ENCODE measurements at regions not wholly inside any gene's neighbourhood (a gene's known extent, or its start where the extent isn't known, plus 50 kb on each side); places are given as distances from the start of the nearest gene placed in this dataset.
"Not testable (repeated sequence)": the region's sequence is repeated elsewhere in the genome, so short reads cannot be mapped to it uniquely, and the experiment has no call there.

GRCh38 chr5:148880197-148880596 is 53.8 kb downstream of the ADRB2 start:
- H3K9me3 ChIP-seq: no peaks in the 10 kb centered on the region
- DNase-seq (no peak), ATAC-seq (no peak)
- TF ChIP-seq CTCF (IDR thresholded peaks at IDR 0.05): no peak
- intact Hi-C loops (cut with DNase I, micrococcal nuclease): no loop called here
- H3K4me3 ChIP-seq: no peak overlapping the region
- H3K36me3 ChIP-seq (ENCODE audit: low read depth): no peaks in the 10 kb centered on the region
- H3K4me1 ChIP-seq (ENCODE audit: low read depth): no peaks in the 10 kb centered on the region

GRCh38 chr5:148880696-148881095 is 54.3 kb downstream of the ADRB2 start:
- Histone ChIP-seq H3K4me3 (no peak overlapping the region), H3K36me3 (ENCODE audit: low read depth) (no peaks in the 10 kb centered on the region), H3K4me1 (ENCODE audit: low read depth) (no peaks in the 10 kb centered on the region), H3K9me3 (no peaks in the 10 kb centered on the region)
- DNase-seq (no peak), ATAC-seq (no peak)
- intact Hi-C loops (cut with DNase I, micrococcal nuclease): no loop called here
- no peak for TF ChIP-seq CTCF (IDR thresholded peaks at IDR 0.05)

GRCh38 chr5:148882332-148882731 is 55.9 kb downstream of the ADRB2 start:
- ATAC-seq (no peak), DNase-seq (no peak)
- Histone ChIP-seq H3K9me3 (no peaks in the 10 kb centered on the region), H3K4me3 (no peak overlapping the region), H3K4me1 (ENCODE audit: low read depth) (no peaks in the 10 kb centered on the region), H3K36me3 (ENCODE audit: low read depth) (no peaks in the 10 kb centered on the region)
- TF ChIP-seq CTCF (IDR thresholded peaks at IDR 0.05): no peak
- intact Hi-C loops (cut with DNase I, micrococcal nuclease): no loop called here

- ATAC-seq (no peak), DNase-seq (no peak)
- Histone ChIP-seq H3K36me3 (ENCODE audit: low read depth) (no peaks in the 10 kb centered on the region), H3K4me1 (ENCODE audit: low read depth) (no peaks in the 10 kb centered on the region), H3K4me3 (no peak overlapping the region), H3K9me3 (no peaks in the 10 kb centered on the region)
- TF ChIP-seq CTCF (IDR thresholded peaks at IDR 0.05): no peak
- intact Hi-C loops (cut with DNase I, micrococcal nuclease): no loop called here
Measured at GRCh38 chr5:148884339-148885020, 58.1 kb downstream of the ADRB2 start.

- Histone ChIP-seq H3K9me3 (peaks cover 2% of the 10 kb centered on the region), H3K4me3 (no peak overlapping the region), H3K4me1 (ENCODE audit: low read depth) (no peaks in the 10 kb centered on the region), H3K36me3 (ENCODE audit: low read depth) (no peaks in the 10 kb centered on the region)
- DNase-seq (no peak), ATAC-seq (no peak)
- intact Hi-C loops (cut with DNase I, micrococcal nuclease): no loop called here
- no peak for TF ChIP-seq CTCF (IDR thresholded peaks at IDR 0.05)
Measured at GRCh38 chr5:148887123-148887881, 60.9 kb downstream of the ADRB2 start.

GRCh38 chr5:148889936-148890335 is 63.5 kb downstream of the ADRB2 start:
- H3K9me3 ChIP-seq; ATAC-seq; H3K4me1 ChIP-seq (ENCODE audit: low read depth); DNase-seq; H3K36me3 ChIP-seq (ENCODE audit: low read depth); intact Hi-C loops (cut with DNase I, micrococcal nuclease); H3K4me3 ChIP-seq: not testable (repeated sequence)

GRCh38 chr5:148895441-148895840 is 69.0 kb downstream of the ADRB2 start:
- H3K4me1 ChIP-seq (ENCODE audit: low read depth); DNase-seq; intact Hi-C loops (cut with DNase I, micrococcal nuclease); ATAC-seq; H3K4me3 ChIP-seq; H3K9me3 ChIP-seq; H3K36me3 ChIP-seq (ENCODE audit: low read depth): not testable (repeated sequence)
